ENCODE measurements at regions not wholly inside any gene's neighbourhood (a gene's known extent, or its start where the extent isn't known, plus 50 kb on each side); places are given as distances from the start of the nearest gene placed in this dataset.
"Not testable (repeated sequence)": the region's sequence is repeated elsewhere in the genome, so short reads cannot be mapped to it uniquely, and the experiment has no call there.

GRCh38 chr3:30479737-30480136 is 126.7 kb upstream of the TGFBR2 start:
- not testable (repeated sequence) for H3K9ac ChIP-seq (ENCODE audit: low read length); H3K4me1 ChIP-seq (ENCODE audit: low read length); H3K27me3 ChIP-seq (ENCODE audit: low read length); H3K36me3 ChIP-seq (ENCODE audit: insufficient read depth, low read length); H3K9me2 ChIP-seq (replicated peaks; ENCODE audit: insufficient read depth, low read length); H3K27ac ChIP-seq (ENCODE audit: low read length); H3K79me2 ChIP-seq (ENCODE audit: low read length); H3K9me3 ChIP-seq (ENCODE audit: low read length); DNase-seq; H3K4me3 ChIP-seq (ENCODE audit: low read length); H2AFZ ChIP-seq (ENCODE audit: low read length); H4K20me1 ChIP-seq (ENCODE audit: insufficient read depth, low read depth, low read length); H3K4me2 ChIP-seq (ENCODE audit: low read depth, low read length, poor library complexity, severe bottlenecking)

GRCh38 chr3:30480156-30480555 is 126.2 kb upstream of the TGFBR2 start:
- H3K4me1 ChIP-seq (ENCODE audit: low read length); H3K79me2 ChIP-seq (ENCODE audit: low read length); H3K27ac ChIP-seq (ENCODE audit: low read length); H4K20me1 ChIP-seq (ENCODE audit: insufficient read depth, low read depth, low read length); H3K9ac ChIP-seq (ENCODE audit: low read length); H3K9me2 ChIP-seq (replicated peaks; ENCODE audit: insufficient read depth, low read length); H3K4me2 ChIP-seq (ENCODE audit: low read depth, low read length, poor library complexity, severe bottlenecking); H3K27me3 ChIP-seq (ENCODE audit: low read length); DNase-seq; H3K36me3 ChIP-seq (ENCODE audit: insufficient read depth, low read length); H3K4me3 ChIP-seq (ENCODE audit: low read length); H2AFZ ChIP-seq (ENCODE audit: low read length); H3K9me3 ChIP-seq (ENCODE audit: low read length): not testable (repeated sequence)

- no peak overlapping the region for H3K4me3 ChIP-seq (ENCODE audit: low read length)
- peaks cover 3% of the 10 kb centered on the region; the same call in 1 of the 2 replicates for H3K9me3 ChIP-seq (ENCODE audit: low read length)
- no peaks in the 10 kb centered on the region for H3K79me2 ChIP-seq (ENCODE audit: low read length)
- no peak overlapping the region for H3K27ac ChIP-seq (ENCODE audit: low read length)
- H3K9ac ChIP-seq (ENCODE audit: low read length): no peak overlapping the region
- no peaks in the 10 kb centered on the region for H3K9me2 ChIP-seq (replicated peaks; ENCODE audit: insufficient read depth, low read length)
- H3K27me3 ChIP-seq (ENCODE audit: low read length): no peaks in the 10 kb centered on the region
- no peak overlapping the region for H3K4me2 ChIP-seq (ENCODE audit: low read depth, low read length, poor library complexity, severe bottlenecking)
- DNase-seq: no peak
- H3K36me3 ChIP-seq (ENCODE audit: insufficient read depth, low read length): no peaks in the 10 kb centered on the region
- no peaks in the 10 kb centered on the region for H3K4me1 ChIP-seq (ENCODE audit: low read length)
- H4K20me1 ChIP-seq (ENCODE audit: insufficient read depth, low read depth, low read length): no peaks in the 10 kb centered on the region
- no peak overlapping the region for H2AFZ ChIP-seq (ENCODE audit: low read length)
These were observed 125.8 kb upstream of the TGFBR2 start for GRCh38 chr3:30480587-30480986.

- H3K36me3 ChIP-seq (ENCODE audit: insufficient read depth, low read length): no peaks in the 10 kb centered on the region
- H3K9me3 ChIP-seq (ENCODE audit: low read length): peaks cover 3% of the 10 kb centered on the region; the same call in 1 of the 2 replicates
- H3K4me2 ChIP-seq (ENCODE audit: low read depth, low read length, poor library complexity, severe bottlenecking): no peak overlapping the region
- H3K27ac ChIP-seq (ENCODE audit: low read length): no peak overlapping the region
- H2AFZ ChIP-seq (ENCODE audit: low read length): no peak overlapping the region
- no peak overlapping the region for H3K9ac ChIP-seq (ENCODE audit: low read length)
- H3K79me2 ChIP-seq (ENCODE audit: low read length): no peaks in the 10 kb centered on the region
- no peaks in the 10 kb centered on the region for H3K27me3 ChIP-seq (ENCODE audit: low read length)
- H3K4me1 ChIP-seq (ENCODE audit: low read length): no peaks in the 10 kb centered on the region
- no peaks in the 10 kb centered on the region for H4K20me1 ChIP-seq (ENCODE audit: insufficient read depth, low read depth, low read length)
- H3K9me2 ChIP-seq (replicated peaks; ENCODE audit: insufficient read depth, low read length): no peaks in the 10 kb centered on the region
- DNase-seq: no peak
- no peak overlapping the region for H3K4me3 ChIP-seq (ENCODE audit: low read length)
These were observed 125.2 kb upstream of the TGFBR2 start for GRCh38 chr3:30481241-30481640.

- not testable (repeated sequence) for H3K27me3 ChIP-seq (ENCODE audit: low read length); H3K4me3 ChIP-seq (ENCODE audit: low read length); H2AFZ ChIP-seq (ENCODE audit: low read length); H3K27ac ChIP-seq (ENCODE audit: low read length); H3K9ac ChIP-seq (ENCODE audit: low read length); H3K4me1 ChIP-seq (ENCODE audit: low read length); H4K20me1 ChIP-seq (ENCODE audit: insufficient read depth, low read depth, low read length); H3K79me2 ChIP-seq (ENCODE audit: low read length); H3K4me2 ChIP-seq (ENCODE audit: low read depth, low read length, poor library complexity, severe bottlenecking); H3K9me2 ChIP-seq (replicated peaks; ENCODE audit: insufficient read depth, low read length); H3K9me3 ChIP-seq (ENCODE audit: low read length); H3K36me3 ChIP-seq (ENCODE audit: insufficient read depth, low read length); DNase-seq
These were observed 122.2 kb upstream of the TGFBR2 start for GRCh38 chr3:30484229-30484628.

- Histone ChIP-seq H3K4me2 (ENCODE audit: low read depth, low read length, poor library complexity, severe bottlenecking) (no peak overlapping the region), H3K27ac (ENCODE audit: low read length) (no peak overlapping the region), H3K9me2 (replicated peaks; ENCODE audit: insufficient read depth, low read length) (no peaks in the 10 kb centered on the region), H3K4me3 (ENCODE audit: low read length) (no peak overlapping the region), H3K9ac (ENCODE audit: low read length) (no peak overlapping the region), H3K79me2 (ENCODE audit: low read length) (no peaks in the 10 kb centered on the region), H4K20me1 (ENCODE audit: insufficient read depth, low read depth, low read length) (no peaks in the 10 kb centered on the region), H3K9me3 (ENCODE audit: low read length) (peaks cover 10% of the 10 kb centered on the region; the same call in 1 of the 2 replicates), H3K36me3 (ENCODE audit: insufficient read depth, low read length) (no peaks in the 10 kb centered on the region), H2AFZ (ENCODE audit: low read length) (no peak overlapping the region), H3K4me1 (ENCODE audit: low read length) (no peaks in the 10 kb centered on the region), H3K27me3 (ENCODE audit: low read length) (no peaks in the 10 kb centered on the region)
- DNase-seq: no peak
These were observed 120.0 kb upstream of the TGFBR2 start for GRCh38 chr3:30486368-30486767.

- Histone ChIP-seq H4K20me1 (ENCODE audit: insufficient read depth, low read depth, low read length) (no peaks in the 10 kb centered on the region), H3K4me1 (ENCODE audit: low read length) (no peaks in the 10 kb centered on the region), H3K9ac (ENCODE audit: low read length) (no peak overlapping the region), H3K4me2 (ENCODE audit: low read depth, low read length, poor library complexity, severe bottlenecking) (no peak overlapping the region), H3K27ac (ENCODE audit: low read length) (no peak overlapping the region), H2AFZ (ENCODE audit: low read length) (no peak overlapping the region), H3K27me3 (ENCODE audit: low read length) (no peaks in the 10 kb centered on the region), H3K9me2 (replicated peaks; ENCODE audit: insufficient read depth, low read length) (no peaks in the 10 kb centered on the region), H3K79me2 (ENCODE audit: low read length) (no peaks in the 10 kb centered on the region), H3K36me3 (ENCODE audit: insufficient read depth, low read length) (no peaks in the 10 kb centered on the region), H3K4me3 (ENCODE audit: low read length) (no peak overlapping the region), H3K9me3 (ENCODE audit: low read length) (peaks cover 10% of the 10 kb centered on the region; the same call in 1 of the 2 replicates)
- no peak for DNase-seq
These were observed 118.2 kb upstream of the TGFBR2 start for GRCh38 chr3:30488070-30488756.

- peaks cover 7% of the 10 kb centered on the region; the same call in 1 of the 2 replicates for H3K9me3 ChIP-seq (ENCODE audit: low read length)
- H3K4me1 ChIP-seq (ENCODE audit: low read length): no peaks in the 10 kb centered on the region
- no peak overlapping the region for H2AFZ ChIP-seq (ENCODE audit: low read length)
These were observed 113.8 kb upstream of the TGFBR2 start for GRCh38 chr3:30492322-30493192.

More at GRCh38 chr3:30492322-30493192, 113.8 kb upstream of the TGFBR2 start:
- H3K27ac ChIP-seq (ENCODE audit: low read length): no peak overlapping the region
- no peak overlapping the region for H3K4me2 ChIP-seq (ENCODE audit: low read depth, low read length, poor library complexity, severe bottlenecking)
- H3K79me2 ChIP-seq (ENCODE audit: low read length): no peaks in the 10 kb centered on the region
- no peaks in the 10 kb centered on the region for H3K27me3 ChIP-seq (ENCODE audit: low read length)
- no peaks in the 10 kb centered on the region for H4K20me1 ChIP-seq (ENCODE audit: insufficient read depth, low read depth, low read length)
- H3K4me3 ChIP-seq (ENCODE audit: low read length): no peak overlapping the region
- no peak for DNase-seq
- H3K36me3 ChIP-seq (ENCODE audit: insufficient read depth, low read length): no peaks in the 10 kb centered on the region
- H3K9ac ChIP-seq (ENCODE audit: low read length): no peak overlapping the region
- H3K9me2 ChIP-seq (replicated peaks; ENCODE audit: insufficient read depth, low read length): no peaks in the 10 kb centered on the region
